OCI-LY3 (cell line): ENCODE measurements at regions not wholly inside any gene's neighbourhood (a gene's known extent, or its start where the extent isn't known, plus 50 kb on each side); places are given as distances from the start of the nearest gene placed in this dataset.

Source experiments
- H2AFZ ChIP-seq: fragments of 200-600, 300-600 bp; shearing (Covaris generic); 2 replicates; pipeline ENCODE4 v1.6.0; 2014; ENCODE audit warnings: antibody characterized with exemption, low read depth, low read length
- H3K27ac ChIP-seq: fragments of 200-600, 300-600 bp; sonication (generic); 2 replicates; pipeline ENCODE4 v1.5.1; 2014; ENCODE audit warnings: mild to moderate bottlenecking, low read length, moderate library complexity, mixed read lengths
- H3K27me3 ChIP-seq: fragments of 200-600, 300-600 bp; sonication (generic); 2 replicates; pipeline ENCODE4 v1.6.1; 2014; ENCODE audit warnings: low read depth, low read length, mixed read lengths
- H3K36me3 ChIP-seq: fragments of 200-600, 300-600 bp; sonication (generic); replicated peaks from 2 replicates; pipeline ENCODE3; 2014; ENCODE audit warnings: low read depth, low read length, mixed read lengths
- H3K4me1 ChIP-seq: fragments of 300-600, 200-600 bp; sonication (generic); 2 replicates; pipeline ENCODE4 v1.6.1; 2014; ENCODE audit warnings: low read length, mixed read lengths
- H3K4me2 ChIP-seq: fragments of 200-600, 300-600 bp; sonication (generic); 2 replicates; pipeline ENCODE4 v1.6.1; 2014; ENCODE audit warnings: low read length, mixed read lengths
- H3K4me3 ChIP-seq: fragments of 300-600, 200-600 bp; sonication (generic); 2 replicates; pipeline ENCODE4 v1.5.1; 2014; ENCODE audit warnings: antibody characterized with exemption, mild to moderate bottlenecking, low read length, moderate library complexity
- H3K79me2 ChIP-seq: fragments of 300-600, 200-600 bp; shearing (Covaris generic); 2 replicates; pipeline ENCODE4 v1.6.1; 2014; ENCODE audit warnings: mild to moderate bottlenecking, low read length, mixed read lengths
- H3K9ac ChIP-seq: fragments of 300-600, 200-600 bp; shearing (Covaris generic); 2 replicates; pipeline ENCODE4 v1.6.0; 2014; ENCODE audit warnings: mild to moderate bottlenecking, low read length, moderate library complexity
- H3K9me3 ChIP-seq: fragments of 200-600, 300-600 bp; shearing (Covaris generic); 2 replicates; pipeline ENCODE4 v1.6.1; 2014; ENCODE audit warnings: low read length, mixed read lengths; ENCODE audit not compliant: insufficient read depth
- H4K20me1 ChIP-seq: fragments of 200-600, 300-600 bp; sonication (generic); 2 replicates; pipeline ENCODE4 v1.6.1; 2016; ENCODE audit warnings: low read length, mixed read lengths; ENCODE audit not compliant: insufficient read depth
- EZH2phosphoT487 ChIP-seq: fragments of 200-600 bp; shearing (Covaris generic); IDR thresholded peaks from 2 replicates; pipeline ENCODE4 v1.6.1; 2018; ENCODE audit warnings: antibody characterized with exemption, mixed run types, low read depth
- TF ChIP-seq, protein P1 (sequence below): fragments of 200-600, 300-600 bp; sonication (generic); IDR thresholded peaks from 2 replicates; pipeline ENCODE4 v1.5.1; 2014; ENCODE audit warnings: antibody characterized with exemption, low read length, low read depth

DNA sequence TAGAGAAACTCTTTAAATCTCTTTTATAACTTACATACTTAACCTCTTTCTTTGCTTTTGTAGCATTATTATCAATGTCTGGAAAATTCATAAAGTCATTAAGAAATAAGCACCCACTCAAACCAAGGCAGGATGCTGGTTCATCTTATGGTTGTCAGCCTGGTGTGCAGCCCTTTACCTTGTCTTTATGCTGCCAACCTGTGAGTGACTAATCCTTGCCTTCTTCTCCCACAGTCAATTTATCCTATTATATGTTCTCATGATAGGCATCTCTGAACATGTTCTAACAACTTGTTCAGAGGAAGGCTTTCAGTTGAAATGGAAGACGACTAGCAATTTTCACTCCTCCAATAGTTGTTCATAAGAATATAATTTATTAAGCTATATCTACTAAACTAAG lies 186.9 kb upstream of the CAND1 start:
- Histone ChIP-seq H3K9me3 (no peaks in the 10 kb centered on the region), H3K27me3 (peaks cover 14% of the 10 kb centered on the region), H4K20me1 (no peaks in the 10 kb centered on the region), H2AFZ (no peak overlapping the region), H3K9ac (no peak overlapping the region), H3K27ac (no peak overlapping the region), H3K4me2 (no peak overlapping the region), H3K4me1 (no peaks in the 10 kb centered on the region), H3K4me3 (no peak overlapping the region), H3K79me2 (no peaks in the 10 kb centered on the region), H3K36me3 (no peaks in the 10 kb centered on the region)
- no peak for TF ChIP-seq EZH2phosphoT487
- TF ChIP-seq, protein P1, sequence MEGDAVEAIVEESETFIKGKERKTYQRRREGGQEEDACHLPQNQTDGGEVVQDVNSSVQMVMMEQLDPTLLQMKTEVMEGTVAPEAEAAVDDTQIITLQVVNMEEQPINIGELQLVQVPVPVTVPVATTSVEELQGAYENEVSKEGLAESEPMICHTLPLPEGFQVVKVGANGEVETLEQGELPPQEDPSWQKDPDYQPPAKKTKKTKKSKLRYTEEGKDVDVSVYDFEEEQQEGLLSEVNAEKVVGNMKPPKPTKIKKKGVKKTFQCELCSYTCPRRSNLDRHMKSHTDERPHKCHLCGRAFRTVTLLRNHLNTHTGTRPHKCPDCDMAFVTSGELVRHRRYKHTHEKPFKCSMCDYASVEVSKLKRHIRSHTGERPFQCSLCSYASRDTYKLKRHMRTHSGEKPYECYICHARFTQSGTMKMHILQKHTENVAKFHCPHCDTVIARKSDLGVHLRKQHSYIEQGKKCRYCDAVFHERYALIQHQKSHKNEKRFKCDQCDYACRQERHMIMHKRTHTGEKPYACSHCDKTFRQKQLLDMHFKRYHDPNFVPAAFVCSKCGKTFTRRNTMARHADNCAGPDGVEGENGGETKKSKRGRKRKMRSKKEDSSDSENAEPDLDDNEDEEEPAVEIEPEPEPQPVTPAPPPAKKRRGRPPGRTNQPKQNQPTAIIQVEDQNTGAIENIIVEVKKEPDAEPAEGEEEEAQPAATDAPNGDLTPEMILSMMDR: no peak

DNA sequence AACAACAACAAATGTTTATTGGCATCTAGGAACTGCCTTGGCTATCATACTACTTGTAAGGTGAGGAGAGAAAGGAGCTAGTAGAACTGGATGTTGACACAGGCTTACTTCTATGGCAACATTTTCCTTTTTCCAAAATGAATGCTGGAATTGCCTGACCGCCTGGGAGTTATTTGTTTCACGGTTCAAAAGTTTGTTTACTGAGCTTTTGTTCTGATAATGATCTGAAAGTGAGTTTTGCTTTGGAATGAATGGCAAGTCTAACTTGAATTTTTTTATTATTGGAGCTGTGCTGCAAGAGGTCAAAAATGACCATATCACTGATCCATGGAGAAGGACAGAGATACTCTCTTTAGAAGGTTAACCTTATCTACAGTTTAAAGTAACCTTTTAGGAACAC lies 183.5 kb upstream of the CAND1 start:
- Histone ChIP-seq H3K27ac (no peak overlapping the region), H3K79me2 (no peaks in the 10 kb centered on the region), H3K9ac (no peak overlapping the region), H2AFZ (no peak overlapping the region), H3K4me2 (no peak overlapping the region), H3K27me3 (peaks cover 11% of the 10 kb centered on the region), H4K20me1 (no peaks in the 10 kb centered on the region), H3K4me1 (no peaks in the 10 kb centered on the region), H3K4me3 (no peak overlapping the region), H3K9me3 (no peaks in the 10 kb centered on the region), H3K36me3 (no peaks in the 10 kb centered on the region)
- TF ChIP-seq, protein P1: no peak
- no peak for TF ChIP-seq EZH2phosphoT487

DNA sequence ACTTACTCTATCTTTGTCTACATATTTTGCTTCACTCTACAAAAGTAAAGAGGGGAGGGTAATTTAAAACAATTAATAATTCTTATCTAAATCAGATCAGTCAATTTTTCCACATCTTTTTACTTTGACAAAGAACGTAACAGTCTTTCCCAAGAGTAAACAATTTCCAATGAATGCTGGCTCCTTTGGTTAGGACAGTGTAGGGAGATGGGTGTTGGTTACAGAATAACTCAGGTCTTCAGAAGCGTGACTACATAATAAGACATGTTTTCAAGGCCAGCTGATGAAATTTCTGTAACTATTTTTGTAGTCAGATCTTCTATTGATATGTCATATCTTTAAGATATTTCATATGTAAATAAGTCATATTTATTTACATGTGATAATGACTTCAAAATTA lies 183.0 kb upstream of the CAND1 start:
- Histone ChIP-seq H3K4me1 (no peaks in the 10 kb centered on the region), H3K4me2 (no peak overlapping the region), H3K79me2 (no peaks in the 10 kb centered on the region), H3K9ac (no peak overlapping the region), H2AFZ (no peak overlapping the region), H3K27me3 (peaks cover 11% of the 10 kb centered on the region), H3K4me3 (no peak overlapping the region), H3K9me3 (no peaks in the 10 kb centered on the region), H3K27ac (no peak overlapping the region), H3K36me3 (no peaks in the 10 kb centered on the region), H4K20me1 (no peaks in the 10 kb centered on the region)
- TF ChIP-seq, protein P1: no peak

DNA sequence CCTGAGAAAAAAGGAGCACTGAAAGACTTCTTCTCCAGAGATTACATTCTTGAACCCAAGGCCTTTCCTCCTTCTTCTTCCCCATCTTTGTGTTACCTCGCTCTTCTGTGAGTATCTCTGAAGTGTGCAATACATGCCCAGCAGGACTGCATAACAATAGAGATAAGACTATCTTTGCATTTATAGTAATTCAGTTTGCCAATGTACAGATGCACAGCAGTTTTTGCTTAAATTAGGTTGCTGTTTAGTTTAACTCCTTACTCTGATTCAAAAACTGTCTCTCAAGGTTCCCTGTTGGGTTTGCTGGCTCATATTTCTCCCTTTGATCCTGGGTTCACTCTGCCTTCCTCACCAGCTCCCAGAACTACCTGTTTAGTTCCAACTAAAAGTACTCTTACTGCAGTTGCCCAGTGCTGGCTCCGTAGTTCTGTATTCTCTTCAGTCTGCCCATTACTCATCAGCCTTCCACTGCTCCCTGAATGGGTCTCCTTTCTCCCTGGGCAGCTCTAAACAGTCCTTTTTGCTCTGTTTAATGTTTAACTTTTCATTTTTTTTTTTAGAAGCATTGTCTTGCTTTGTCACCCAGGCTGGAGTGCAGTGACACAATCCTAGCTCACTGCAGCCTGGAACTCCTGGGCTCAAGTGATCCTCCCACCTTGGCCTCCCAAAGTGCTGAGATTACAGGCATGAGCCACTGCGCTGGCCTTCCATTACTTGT lies 180.6 kb upstream of the CAND1 start:
- TF ChIP-seq EZH2phosphoT487: no peak
- TF ChIP-seq, protein P1: no peak
- no peaks in the 10 kb centered on the region for H4K20me1 ChIP-seq
- H3K9me3 ChIP-seq: no peaks in the 10 kb centered on the region
- H3K27ac ChIP-seq: no peak overlapping the region
- H3K27me3 ChIP-seq: 0 out of 2 replicates have a peak, but pooled peaks cover 9% of the 10 kb centered on the region
- no peak overlapping the region for H2AFZ ChIP-seq
- H3K36me3 ChIP-seq: no peaks in the 10 kb centered on the region
- H3K9ac ChIP-seq: no peak overlapping the region
- H3K4me2 ChIP-seq: no peak overlapping the region
- no peak overlapping the region for H3K4me3 ChIP-seq
- no peaks in the 10 kb centered on the region for H3K4me1 ChIP-seq
- no peaks in the 10 kb centered on the region for H3K79me2 ChIP-seq
